ENCODE measurements at regions not wholly inside any gene's neighbourhood (a gene's known extent, or its start where the extent isn't known, plus 50 kb on each side); places are given as distances from the start of the nearest gene placed in this dataset.
"Not testable (repeated sequence)": the region's sequence is repeated elsewhere in the genome, so short reads cannot be mapped to it uniquely, and the experiment has no call there.

DNA sequence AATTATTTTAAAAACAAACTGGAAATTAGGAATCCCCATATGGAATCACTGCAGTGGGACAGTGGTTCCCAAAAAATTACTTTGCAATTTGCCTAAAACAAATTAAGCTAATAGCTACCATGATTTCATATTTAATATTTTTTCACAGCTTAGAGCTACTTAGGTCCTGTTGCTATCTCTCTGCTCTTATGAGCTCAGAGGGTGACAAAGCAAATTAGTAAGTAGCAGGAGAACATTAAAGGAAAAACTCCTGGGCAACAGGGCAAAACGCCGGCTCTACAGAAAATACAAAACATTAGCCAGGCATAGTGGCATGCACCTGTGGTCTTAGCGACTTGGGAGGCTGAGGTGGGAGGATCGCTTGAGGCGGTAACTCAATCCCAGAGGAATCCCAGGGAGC, 83.8 kb upstream of the RPRML start:
- not testable (repeated sequence) for TF ChIP-seq CTCF (IDR thresholded peaks at IDR 0.05 in 4 of 5, conservative IDR thresholded peaks at IDR 0.05 in 1 of 5); POLR2A (IDR thresholded peaks at IDR 0.05)
